ENCODE measurements at regions not wholly inside any gene's neighbourhood (a gene's known extent, or its start where the extent isn't known, plus 50 kb on each side); places are given as distances from the start of the nearest gene placed in this dataset.

DNA sequence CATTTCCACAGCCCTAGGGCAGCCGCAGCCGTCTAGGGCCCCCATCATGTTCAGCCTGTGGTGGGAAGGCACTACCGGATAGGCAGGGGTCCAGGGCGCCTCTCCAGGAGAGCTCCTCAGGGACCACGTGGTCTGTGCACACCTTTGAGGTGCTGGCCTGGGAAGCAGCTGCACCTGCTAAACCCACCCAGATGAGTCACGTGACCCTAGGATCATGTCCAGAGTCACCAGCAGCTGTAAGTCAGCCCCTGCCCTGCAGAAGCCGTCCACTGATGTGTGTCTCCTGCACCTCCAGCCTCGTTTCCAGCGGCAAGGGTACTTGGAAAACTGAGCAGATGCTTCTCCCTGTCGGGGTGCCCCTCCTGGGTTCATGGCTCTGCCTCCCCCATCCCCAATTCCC is 682.6 kb upstream of the SALL3 start:
- H3K4me3 ChIP-seq (ENCODE audit: low read depth, low read length) = no peak overlapping the region
- no peak for DNase-seq (ENCODE audit: low read depth)
- TF ChIP-seq, protein P1, sequence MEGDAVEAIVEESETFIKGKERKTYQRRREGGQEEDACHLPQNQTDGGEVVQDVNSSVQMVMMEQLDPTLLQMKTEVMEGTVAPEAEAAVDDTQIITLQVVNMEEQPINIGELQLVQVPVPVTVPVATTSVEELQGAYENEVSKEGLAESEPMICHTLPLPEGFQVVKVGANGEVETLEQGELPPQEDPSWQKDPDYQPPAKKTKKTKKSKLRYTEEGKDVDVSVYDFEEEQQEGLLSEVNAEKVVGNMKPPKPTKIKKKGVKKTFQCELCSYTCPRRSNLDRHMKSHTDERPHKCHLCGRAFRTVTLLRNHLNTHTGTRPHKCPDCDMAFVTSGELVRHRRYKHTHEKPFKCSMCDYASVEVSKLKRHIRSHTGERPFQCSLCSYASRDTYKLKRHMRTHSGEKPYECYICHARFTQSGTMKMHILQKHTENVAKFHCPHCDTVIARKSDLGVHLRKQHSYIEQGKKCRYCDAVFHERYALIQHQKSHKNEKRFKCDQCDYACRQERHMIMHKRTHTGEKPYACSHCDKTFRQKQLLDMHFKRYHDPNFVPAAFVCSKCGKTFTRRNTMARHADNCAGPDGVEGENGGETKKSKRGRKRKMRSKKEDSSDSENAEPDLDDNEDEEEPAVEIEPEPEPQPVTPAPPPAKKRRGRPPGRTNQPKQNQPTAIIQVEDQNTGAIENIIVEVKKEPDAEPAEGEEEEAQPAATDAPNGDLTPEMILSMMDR (IDR thresholded peaks at IDR 0.05; ENCODE audit: insufficient read depth, low read length) = no peak

DNA sequence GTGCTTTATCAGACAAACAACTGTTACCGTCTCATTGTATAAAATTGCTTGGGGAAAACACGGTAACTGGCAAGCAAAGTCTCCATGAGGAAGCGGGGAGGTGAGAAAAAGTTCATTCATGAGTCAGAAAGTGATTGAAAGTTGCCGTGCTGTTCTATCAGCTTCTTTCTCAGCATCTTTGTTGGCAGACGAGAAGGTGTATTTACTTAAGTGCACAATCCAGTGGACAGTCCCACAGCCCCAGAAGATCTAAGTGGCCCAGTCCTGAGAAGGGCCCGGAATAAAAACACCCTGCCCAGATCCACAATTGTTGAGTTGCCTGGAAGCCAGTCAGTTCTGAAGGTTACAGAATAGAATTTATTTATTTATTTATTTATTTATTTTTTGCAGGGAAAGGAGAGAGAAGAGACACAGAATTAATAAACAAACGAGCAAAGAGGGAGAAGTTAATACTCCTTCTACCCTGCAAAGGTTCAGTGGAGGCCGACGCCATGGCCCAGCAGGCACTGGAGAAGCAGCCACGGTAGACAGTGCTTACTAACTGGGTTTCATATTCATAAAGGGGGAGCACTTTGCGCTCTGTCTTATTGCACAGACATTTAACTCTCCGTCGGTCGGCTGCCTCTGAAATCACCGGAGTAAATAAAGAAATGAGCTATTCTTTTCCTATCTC is 676.0 kb upstream of the SALL3 start:
- DNase-seq (ENCODE audit: low read depth) = no peak
- TF ChIP-seq, protein P1 (IDR thresholded peaks at IDR 0.05; ENCODE audit: insufficient read depth, low read length) = no peak

DNA sequence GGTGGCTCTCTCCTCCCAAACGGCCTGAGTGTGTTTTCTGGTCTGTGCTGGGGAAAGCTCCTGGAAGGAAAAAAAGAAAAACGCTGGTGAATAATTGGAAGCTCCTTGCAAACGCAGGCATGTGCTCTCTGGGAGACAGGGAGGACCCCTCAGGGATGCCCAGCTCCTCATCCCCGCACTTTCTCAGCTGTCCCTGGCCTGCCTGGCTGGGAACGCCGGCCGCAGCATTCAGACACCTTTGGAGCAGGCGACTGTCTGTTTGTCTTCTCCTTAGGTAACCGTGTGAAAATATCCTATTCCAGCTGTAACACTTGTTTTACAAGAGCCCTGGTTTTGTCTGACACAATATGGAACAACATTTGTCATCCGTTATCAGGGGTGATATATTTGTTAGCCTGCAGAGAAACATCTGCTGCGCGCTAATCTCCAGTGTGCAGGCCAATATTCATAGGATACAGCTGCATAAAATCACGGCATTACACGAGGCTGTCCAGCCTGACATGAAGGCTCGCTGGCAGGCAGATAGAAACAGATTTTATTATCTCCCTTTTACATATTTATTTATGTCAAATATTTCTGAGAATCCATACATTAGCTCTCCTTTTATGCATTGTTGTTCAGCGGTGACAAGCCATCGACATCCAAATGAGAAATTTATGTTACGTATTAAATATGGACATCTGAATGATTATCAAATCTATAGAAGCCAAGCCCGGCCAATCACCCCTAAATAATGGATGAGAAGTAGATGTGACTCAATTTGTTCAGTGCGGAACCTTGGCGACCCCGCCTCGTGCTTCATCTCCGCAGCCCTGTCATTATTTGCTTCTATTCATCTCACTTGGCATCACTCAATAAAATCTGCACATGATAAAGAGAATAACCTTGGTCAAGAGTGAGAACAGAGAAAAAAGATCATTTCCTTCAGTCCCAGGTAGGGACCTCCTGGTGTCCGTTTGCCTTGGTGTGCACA is 675.1 kb upstream of the SALL3 start:
- TF ChIP-seq, protein P1 (IDR thresholded peaks at IDR 0.05; ENCODE audit: insufficient read depth, low read length) = no peak
- no peak for DNase-seq (ENCODE audit: low read depth)
- no peak overlapping the region for H3K4me3 ChIP-seq (ENCODE audit: low read depth, low read length)

More for the DNA sequence above, 676.0 kb upstream of the SALL3 start:
- H3K4me3 ChIP-seq (ENCODE audit: low read depth, low read length) = no peak overlapping the region

DNA sequence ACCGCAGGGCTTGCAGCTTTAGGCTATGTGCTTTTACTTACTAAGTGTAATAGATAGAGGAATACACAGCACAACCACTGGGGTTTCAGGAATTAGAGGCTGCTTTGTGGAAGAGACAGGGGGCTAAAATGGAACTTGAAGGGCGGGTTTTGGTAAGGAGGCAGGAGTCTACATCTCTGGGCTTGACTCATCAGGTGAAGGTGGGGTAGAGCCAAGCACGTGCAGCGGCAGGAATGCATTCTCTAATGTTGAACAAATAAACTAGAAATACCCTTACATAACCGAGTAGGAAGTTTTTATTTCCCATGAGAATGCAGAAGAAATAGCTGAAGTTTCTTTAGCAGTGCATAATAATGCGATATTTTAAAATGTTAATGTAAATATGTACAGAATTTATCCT is 673.8 kb upstream of the SALL3 start:
- TF ChIP-seq, protein P1 (IDR thresholded peaks at IDR 0.05; ENCODE audit: insufficient read depth, low read length) = no peak
- H3K4me3 ChIP-seq (ENCODE audit: low read depth, low read length) = no peak overlapping the region
- no peak for DNase-seq (ENCODE audit: low read depth)

DNA sequence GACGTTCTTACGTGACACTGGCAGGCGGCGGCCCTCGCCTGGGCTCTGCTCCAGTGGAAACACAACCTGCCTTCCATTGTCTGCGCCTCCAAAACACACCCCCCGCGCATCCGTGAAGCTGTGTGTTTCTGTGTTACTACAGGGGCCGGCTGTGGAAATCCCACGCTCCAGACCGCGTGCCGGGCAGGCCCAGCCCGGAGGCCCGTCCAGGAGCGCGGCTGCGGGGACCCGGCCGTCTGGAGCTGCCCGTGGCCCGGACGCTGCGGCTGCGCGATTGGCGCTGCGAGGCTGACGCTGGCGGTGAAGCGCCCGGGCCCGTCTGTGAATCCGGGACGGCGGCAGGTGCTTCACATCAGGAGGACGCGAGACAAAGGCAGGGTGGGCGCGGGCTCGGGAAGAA is 670.3 kb upstream of the SALL3 start:
- H3K4me3 ChIP-seq (ENCODE audit: low read depth, low read length) = no peak overlapping the region
- no peak for DNase-seq (ENCODE audit: low read depth)
- TF ChIP-seq, protein P1 (IDR thresholded peaks at IDR 0.05; ENCODE audit: insufficient read depth, low read length) = no peak

DNA sequence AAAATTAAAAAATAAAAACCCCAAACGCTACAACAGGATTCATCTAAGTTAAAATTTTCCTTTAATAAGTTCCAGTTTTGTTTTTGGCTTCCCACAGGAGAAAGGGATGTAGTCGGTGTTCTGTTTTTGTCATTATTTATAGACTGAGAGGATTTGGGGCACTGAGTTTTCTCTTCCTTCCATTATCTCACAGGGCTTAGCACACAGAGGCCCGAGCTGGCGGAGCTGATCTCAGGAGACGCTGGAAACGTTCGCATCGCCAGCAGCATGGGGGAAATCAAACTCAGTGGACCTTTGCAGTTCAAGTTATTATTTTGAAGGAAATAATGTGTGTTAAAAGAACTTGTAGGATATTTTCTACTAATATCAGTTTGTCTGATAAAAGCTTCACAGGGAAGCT is 669.7 kb upstream of the SALL3 start:
- H3K4me3 ChIP-seq (ENCODE audit: low read depth, low read length) = no peak overlapping the region
- TF ChIP-seq, protein P1 (IDR thresholded peaks at IDR 0.05; ENCODE audit: insufficient read depth, low read length) = no peak
- no peak for DNase-seq (ENCODE audit: low read depth)

All from fibroblast of the aortic adventitia (primary cell).